ENCODE measurements at regions not wholly inside any gene's neighbourhood (a gene's known extent, or its start where the extent isn't known, plus 50 kb on each side); places are given as distances from the start of the nearest gene placed in this dataset.
"Not testable (repeated sequence)": the region's sequence is repeated elsewhere in the genome, so short reads cannot be mapped to it uniquely, and the experiment has no call there.

GRCh38 chr3:105140899-105141367 lies 225.8 kb upstream of the ALCAM start:
- Histone ChIP-seq H3K4me1 (ENCODE audit: control insufficient read depth in 1 of 2, low read depth in 2 of 2) (peaks cover 0 to 8% of the 10 kb centered on the region in 2 donors), H3K36me3 (no peaks in the 10 kb centered on the region), H3K4me3 (no peak overlapping the region), H3K27me3 (replicated peaks; ENCODE audit: insufficient read depth) (no peaks in the 10 kb centered on the region), H3K27ac (no peak overlapping the region), H3K9me3 (no peaks in the 10 kb centered on the region)
- no peak for DNase-seq (ENCODE audit: low spot score)
- TF ChIP-seq CTCF (IDR thresholded peaks at IDR 0.05), result no peak
- no peak for ATAC-seq (ENCODE audit: insufficient number of reproducible peaks, low FRiP score, low read depth)

GRCh38 chr3:105144837-105145236 lies 221.9 kb upstream of the ALCAM start:
- no peaks in the 10 kb centered on the region for H3K36me3 ChIP-seq
- no peak for DNase-seq (ENCODE audit: low spot score)
- H3K9me3 ChIP-seq, result no peaks in the 10 kb centered on the region
- peaks cover 0 to 8% of the 10 kb centered on the region in 2 donors for H3K4me1 ChIP-seq (ENCODE audit: control insufficient read depth in 1 of 2, low read depth in 2 of 2)
- ATAC-seq (ENCODE audit: insufficient number of reproducible peaks, low FRiP score, low read depth), result no peak
- no peaks in the 10 kb centered on the region for H3K27me3 ChIP-seq (replicated peaks; ENCODE audit: insufficient read depth)
- no peak for TF ChIP-seq CTCF (IDR thresholded peaks at IDR 0.05)
- no peak overlapping the region for H3K4me3 ChIP-seq
- H3K27ac ChIP-seq, result no peak overlapping the region

GRCh38 chr3:105145511-105145910 lies 221.2 kb upstream of the ALCAM start:
- Histone ChIP-seq H3K36me3 (no peaks in the 10 kb centered on the region), H3K27me3 (replicated peaks; ENCODE audit: insufficient read depth) (no peaks in the 10 kb centered on the region), H3K9me3 (no peaks in the 10 kb centered on the region), H3K4me3 (no peak overlapping the region), H3K27ac (no peak overlapping the region), H3K4me1 (ENCODE audit: control insufficient read depth in 1 of 2, low read depth in 2 of 2) (peaks cover 2 to 8% of the 10 kb centered on the region in 2 donors)
- no peak for TF ChIP-seq CTCF (IDR thresholded peaks at IDR 0.05)
- ATAC-seq (ENCODE audit: insufficient number of reproducible peaks, low FRiP score, low read depth) (no peak), DNase-seq (ENCODE audit: low spot score) (no peak)

GRCh38 chr3:105149197-105149596 lies 217.5 kb upstream of the ALCAM start:
- H3K9me3 ChIP-seq; ATAC-seq (ENCODE audit: insufficient number of reproducible peaks, low FRiP score, low read depth); H3K4me3 ChIP-seq; H3K27me3 ChIP-seq (replicated peaks; ENCODE audit: insufficient read depth); DNase-seq (ENCODE audit: low spot score); H3K36me3 ChIP-seq; H3K27ac ChIP-seq; H3K4me1 ChIP-seq (ENCODE audit: control insufficient read depth in 1 of 2, low read depth in 2 of 2): not testable (repeated sequence)

GRCh38 chr3:105152987-105153386 lies 213.7 kb upstream of the ALCAM start:
- Histone ChIP-seq H3K36me3 (no peaks in the 10 kb centered on the region), H3K27me3 (replicated peaks; ENCODE audit: insufficient read depth) (no peaks in the 10 kb centered on the region), H3K27ac (no peak overlapping the region), H3K4me1 (ENCODE audit: control insufficient read depth in 1 of 2, low read depth in 2 of 2) (peaks cover 6 to 7% of the 10 kb centered on the region in 2 donors), H3K9me3 (no peaks in the 10 kb centered on the region), H3K4me3 (no peak overlapping the region)
- no peak for TF ChIP-seq CTCF (IDR thresholded peaks at IDR 0.05)
- ATAC-seq (ENCODE audit: insufficient number of reproducible peaks, low FRiP score, low read depth) (no peak), DNase-seq (ENCODE audit: low spot score) (no peak)

GRCh38 chr3:105154692-105155091 lies 212.0 kb upstream of the ALCAM start:
- Histone ChIP-seq H3K27ac (no peak overlapping the region), H3K27me3 (replicated peaks; ENCODE audit: insufficient read depth) (no peaks in the 10 kb centered on the region), H3K4me1 (ENCODE audit: control insufficient read depth in 1 of 2, low read depth in 2 of 2) (peaks cover 6 to 7% of the 10 kb centered on the region in 2 donors), H3K4me3 (no peak overlapping the region), H3K36me3 (no peaks in the 10 kb centered on the region), H3K9me3 (no peaks in the 10 kb centered on the region)
- DNase-seq (ENCODE audit: low spot score), result no peak
- no peak for ATAC-seq (ENCODE audit: insufficient number of reproducible peaks, low FRiP score, low read depth)
- no peak for TF ChIP-seq CTCF (IDR thresholded peaks at IDR 0.05)

Measured in thoracic aorta (tissue), 2 donors.